KMS-11 (cell line): ENCODE measurements at regions not wholly inside any gene's neighbourhood (a gene's known extent, or its start where the extent isn't known, plus 50 kb on each side); places are given as distances from the start of the nearest gene placed in this dataset.
"Not testable (repeated sequence)": the region's sequence is repeated elsewhere in the genome, so short reads cannot be mapped to it uniquely, and the experiment has no call there.

Source experiments
- H2AFZ ChIP-seq: fragments of 200-600 bp; sonication (generic); 2 replicates; pipeline ENCODE4 v1.6.1; 2016; ENCODE audit warnings: antibody characterized with exemption, mixed run types, low read depth
- H3K27ac ChIP-seq: fragments of 200-600 bp; sonication (generic); 2 replicates; pipeline ENCODE4 v1.6.1; 2016; ENCODE audit warnings: mild to moderate bottlenecking, mixed run types
- H3K27me3 ChIP-seq: fragments of 200-600 bp; sonication (generic); 2 replicates; pipeline ENCODE4 v1.6.1; 2017; ENCODE audit warnings: mild to moderate bottlenecking, low read depth, mixed run types, moderate library complexity; ENCODE audit not compliant: insufficient read depth
- H3K36me3 ChIP-seq: fragments of 200-600 bp; sonication (generic); 2 replicates; pipeline ENCODE4 v1.6.1; 2017; ENCODE audit warnings: mild to moderate bottlenecking, mixed run types; ENCODE audit not compliant: insufficient read depth
- H3K4me1 ChIP-seq: fragments of 200-600 bp; sonication (generic); 2 replicates; pipeline ENCODE4 v1.6.1; 2016; ENCODE audit warnings: mild to moderate bottlenecking, low read depth, mixed run types; ENCODE audit not compliant: poor library complexity, severe bottlenecking
- H3K4me2 ChIP-seq: fragments of 200-600 bp; sonication (generic); 2 replicates; pipeline ENCODE4 v1.7.0; 2016; ENCODE audit warnings: mild to moderate bottlenecking, mixed run types
- H3K4me3 ChIP-seq: fragments of 200-600 bp; sonication (generic); IDR thresholded peaks from 2 replicates; pipeline ENCODE4 v1.6.1; 2017; ENCODE audit warnings: low read depth, low read length, mixed read lengths; ENCODE audit not compliant: insufficient read depth
- H3K79me2 ChIP-seq: fragments of 200-600 bp; sonication (generic); 2 replicates; pipeline ENCODE4 v1.6.1; 2016; ENCODE audit warnings: low read depth, mixed run types; ENCODE audit not compliant: insufficient read depth
- H3K9ac ChIP-seq: fragments of 200-600 bp; sonication (generic); 2 replicates; pipeline ENCODE4 v1.6.1; 2016; ENCODE audit warnings: mild to moderate bottlenecking, mixed run types
- H4K20me1 ChIP-seq: fragments of 200-600 bp; sonication (generic); 2 replicates; pipeline ENCODE4 v1.6.1; 2016; ENCODE audit warnings: mild to moderate bottlenecking, mixed run types; ENCODE audit not compliant: insufficient read depth
- CTCF ChIP-seq: fragments of 200-600 bp; sonication (generic); conservative IDR thresholded peaks from 2 replicates; pipeline ENCODE4 v1.6.1; 2017; ENCODE audit warnings: low read depth, mild to moderate bottlenecking, antibody characterized with exemption, low read length, moderate library complexity, mixed read lengths

DNA sequence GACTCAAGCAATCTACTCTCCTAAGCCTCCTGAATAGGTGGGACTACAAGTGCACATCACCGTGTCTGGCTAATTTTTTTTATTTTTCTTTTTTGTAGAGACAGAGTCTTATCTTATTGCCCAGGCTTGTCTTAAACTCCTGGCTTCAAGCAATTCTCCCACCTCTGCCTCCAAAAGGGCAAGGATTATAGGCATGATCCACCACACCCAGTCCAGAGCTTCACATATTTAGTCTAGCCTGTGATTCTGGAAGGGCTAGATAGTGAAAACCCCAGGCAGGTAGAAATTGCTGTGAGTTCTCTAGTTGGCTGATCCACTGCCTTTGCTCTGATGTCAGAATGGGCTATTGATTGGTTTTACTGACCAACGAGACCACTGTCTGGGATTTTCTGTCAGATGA is 854.6 kb upstream of the MIR17HG start:
- no peaks in the 10 kb centered on the region for H4K20me1 ChIP-seq
- H3K27ac ChIP-seq = no peak overlapping the region
- no peaks in the 10 kb centered on the region for H3K27me3 ChIP-seq
- no peak overlapping the region for H3K4me2 ChIP-seq
- no peak overlapping the region for H2AFZ ChIP-seq
- H3K4me3 ChIP-seq = no peak overlapping the region
- no peak for TF ChIP-seq CTCF
- no peaks in the 10 kb centered on the region for H3K4me1 ChIP-seq
- H3K9ac ChIP-seq = no peak overlapping the region
- no peaks in the 10 kb centered on the region for H3K36me3 ChIP-seq
- H3K79me2 ChIP-seq = no peaks in the 10 kb centered on the region

- Histone ChIP-seq H3K36me3 (no peaks in the 10 kb centered on the region), H3K79me2 (no peaks in the 10 kb centered on the region), H3K27ac (no peak overlapping the region), H3K4me3 (no peak overlapping the region), H2AFZ (no peak overlapping the region), H4K20me1 (no peaks in the 10 kb centered on the region), H3K9ac (no peak overlapping the region), H3K4me2 (no peak overlapping the region), H3K27me3 (no peaks in the 10 kb centered on the region), H3K4me1 (no peaks in the 10 kb centered on the region)
- TF ChIP-seq CTCF = no peak
Measured at GRCh38 chr13:90493667-90494066, 853.8 kb upstream of the MIR17HG start.

- not testable (repeated sequence) for H3K4me2 ChIP-seq, H4K20me1 ChIP-seq, H3K27ac ChIP-seq, H3K36me3 ChIP-seq, H3K4me1 ChIP-seq, H3K79me2 ChIP-seq, H2AFZ ChIP-seq, H3K4me3 ChIP-seq, H3K27me3 ChIP-seq, H3K9ac ChIP-seq
Measured at GRCh38 chr13:90494849-90495248, 852.6 kb upstream of the MIR17HG start.

DNA sequence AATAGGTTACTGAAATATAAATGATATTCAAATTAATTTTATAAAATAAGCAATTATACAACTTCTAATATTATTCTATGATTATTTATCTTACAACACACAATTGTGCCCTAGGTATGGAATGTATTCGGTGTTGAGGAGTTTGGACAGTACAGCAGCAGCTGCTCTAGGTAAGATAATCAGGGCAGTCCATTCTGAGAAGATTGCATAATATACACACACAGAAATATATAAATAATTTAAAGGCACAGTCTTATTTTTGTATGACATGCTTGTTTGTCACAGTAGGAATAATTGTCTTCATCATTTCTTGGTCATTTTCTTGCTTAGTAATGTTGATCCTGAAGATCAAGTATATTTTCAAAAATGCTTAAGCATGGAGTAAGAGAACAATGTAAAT is 849.4 kb upstream of the MIR17HG start:
- Histone ChIP-seq H3K36me3 (no peaks in the 10 kb centered on the region), H2AFZ (no peak overlapping the region), H3K4me2 (no peak overlapping the region)

GRCh38 chr13:90498816-90499215 is 848.7 kb upstream of the MIR17HG start:
- H3K4me2 ChIP-seq = no peak overlapping the region
- no peak overlapping the region for H3K9ac ChIP-seq
- H3K36me3 ChIP-seq = no peaks in the 10 kb centered on the region
- no peak overlapping the region for H2AFZ ChIP-seq
- H3K27me3 ChIP-seq = no peaks in the 10 kb centered on the region
- no peak overlapping the region for H3K4me3 ChIP-seq
- no peaks in the 10 kb centered on the region for H3K4me1 ChIP-seq
- no peaks in the 10 kb centered on the region for H4K20me1 ChIP-seq
- no peak for TF ChIP-seq CTCF
- H3K27ac ChIP-seq = no peak overlapping the region
- H3K79me2 ChIP-seq = no peaks in the 10 kb centered on the region

More for the DNA sequence above, 849.4 kb upstream of the MIR17HG start:
- no peak overlapping the region for H3K4me3 ChIP-seq
- no peaks in the 10 kb centered on the region for H3K4me1 ChIP-seq
- no peak overlapping the region for H3K9ac ChIP-seq
- no peak for TF ChIP-seq CTCF
- H3K27me3 ChIP-seq = no peaks in the 10 kb centered on the region
- H3K79me2 ChIP-seq = no peaks in the 10 kb centered on the region
- no peak overlapping the region for H3K27ac ChIP-seq
- H4K20me1 ChIP-seq = no peaks in the 10 kb centered on the region
